ENCODE measurements at regions not wholly inside any gene's neighbourhood (a gene's known extent, or its start where the extent isn't known, plus 50 kb on each side); places are given as distances from the start of the nearest gene placed in this dataset.

DNA sequence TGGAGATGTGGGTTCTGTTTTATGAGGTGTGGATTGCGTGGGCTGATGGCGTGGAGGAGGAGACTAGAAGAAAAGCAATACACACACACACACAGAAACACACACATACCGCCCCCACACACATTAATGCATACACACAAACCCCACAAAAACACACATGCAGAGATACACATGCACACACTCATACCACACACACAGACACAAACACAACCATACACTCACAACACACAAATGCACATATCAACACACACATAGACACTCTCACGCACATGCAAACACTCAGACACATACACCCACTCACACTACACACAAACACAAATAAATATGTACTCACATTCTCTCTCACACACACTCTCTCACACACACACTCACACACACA is 75.7 kb upstream of the UBL3 start:
- no peak for DNase-seq (ENCODE audit: low read depth in 2 of 2)

GRCh38 chr13:29925457-29926097 is 75.2 kb upstream of the UBL3 start:
- DNase-seq (ENCODE audit: low read depth in 2 of 2): no peak

GRCh38 chr13:29924482-29925350 is 74.3 kb upstream of the UBL3 start:
- no peak for DNase-seq (ENCODE audit: low read depth in 2 of 2)

GRCh38 chr13:29923554-29924481 is 73.4 kb upstream of the UBL3 start:
- DNase-seq (ENCODE audit: low read depth in 2 of 2): peak; percentile 49 to 51

GRCh38 chr13:29922896-29923295 is 72.5 kb upstream of the UBL3 start:
- no peak for DNase-seq (ENCODE audit: low read depth in 2 of 2)

GRCh38 chr13:29922281-29922821 is 71.9 kb upstream of the UBL3 start:
- DNase-seq (ENCODE audit: low read depth in 2 of 2): no peak

GRCh38 chr13:29921542-29921941 is 71.1 kb upstream of the UBL3 start:
- DNase-seq (ENCODE audit: low read depth in 2 of 2): no peak

DNA sequence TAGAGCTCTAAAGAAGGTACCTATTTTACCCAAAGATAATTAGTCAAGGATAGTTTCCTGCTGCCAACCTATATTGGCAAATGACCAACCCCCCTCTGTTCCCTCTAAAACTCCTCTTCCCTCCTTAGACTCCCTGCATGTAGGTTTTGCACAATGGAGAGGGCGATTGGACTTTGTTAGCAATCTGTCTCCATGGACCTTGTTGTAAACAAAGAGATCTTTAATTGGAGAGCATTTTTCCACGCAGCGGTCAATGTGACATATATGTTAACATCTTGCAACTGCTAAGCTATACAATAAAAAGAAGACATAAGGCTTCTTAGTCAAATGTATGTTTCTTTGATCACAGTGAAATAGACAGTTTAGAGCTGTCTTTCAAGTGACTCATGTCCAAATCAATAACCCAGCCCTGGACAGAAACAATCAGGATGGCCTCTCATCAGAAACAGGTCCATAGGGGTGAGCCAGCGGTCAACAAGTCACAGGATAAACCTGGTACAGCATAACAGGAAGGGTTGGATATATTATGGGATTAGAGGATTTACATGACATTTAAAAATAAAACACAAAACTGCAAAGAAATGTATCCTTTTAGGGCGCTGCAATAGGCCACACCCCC is 69.7 kb upstream of the UBL3 start:
- no peak for DNase-seq (ENCODE audit: low read depth in 2 of 2)

DNA sequence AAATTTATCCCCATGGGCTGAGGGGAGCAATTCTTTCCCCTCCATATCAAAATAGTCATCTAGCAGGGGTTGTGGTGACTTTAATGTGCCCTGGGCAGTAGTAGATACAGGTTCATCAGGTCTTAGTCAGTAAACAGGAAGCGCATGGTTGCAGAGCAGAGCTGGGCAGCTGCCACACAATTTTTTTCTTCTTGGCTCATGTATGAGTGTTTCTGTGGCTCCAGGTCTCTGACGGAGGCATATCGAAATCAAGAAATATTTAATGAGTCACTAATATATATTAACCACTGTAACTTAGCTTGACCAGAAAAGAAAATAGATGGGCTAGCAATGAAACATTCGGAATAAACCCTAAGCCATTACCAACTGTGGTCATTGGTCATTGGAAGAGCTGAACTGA is 68.4 kb upstream of the UBL3 start:
- no peak for DNase-seq (ENCODE audit: low read depth in 2 of 2)

- DNase-seq (ENCODE audit: low read depth in 2 of 2): no peak
These were observed 67.2 kb upstream of the UBL3 start for GRCh38 chr13:29917650-29918049.

GRCh38 chr13:29914581-29914980 is 64.2 kb upstream of the UBL3 start:
- no peak for DNase-seq (ENCODE audit: low read depth in 2 of 2)

GRCh38 chr13:29911781-29912418 is 61.5 kb upstream of the UBL3 start:
- no peak for DNase-seq (ENCODE audit: low read depth in 2 of 2)

DNA sequence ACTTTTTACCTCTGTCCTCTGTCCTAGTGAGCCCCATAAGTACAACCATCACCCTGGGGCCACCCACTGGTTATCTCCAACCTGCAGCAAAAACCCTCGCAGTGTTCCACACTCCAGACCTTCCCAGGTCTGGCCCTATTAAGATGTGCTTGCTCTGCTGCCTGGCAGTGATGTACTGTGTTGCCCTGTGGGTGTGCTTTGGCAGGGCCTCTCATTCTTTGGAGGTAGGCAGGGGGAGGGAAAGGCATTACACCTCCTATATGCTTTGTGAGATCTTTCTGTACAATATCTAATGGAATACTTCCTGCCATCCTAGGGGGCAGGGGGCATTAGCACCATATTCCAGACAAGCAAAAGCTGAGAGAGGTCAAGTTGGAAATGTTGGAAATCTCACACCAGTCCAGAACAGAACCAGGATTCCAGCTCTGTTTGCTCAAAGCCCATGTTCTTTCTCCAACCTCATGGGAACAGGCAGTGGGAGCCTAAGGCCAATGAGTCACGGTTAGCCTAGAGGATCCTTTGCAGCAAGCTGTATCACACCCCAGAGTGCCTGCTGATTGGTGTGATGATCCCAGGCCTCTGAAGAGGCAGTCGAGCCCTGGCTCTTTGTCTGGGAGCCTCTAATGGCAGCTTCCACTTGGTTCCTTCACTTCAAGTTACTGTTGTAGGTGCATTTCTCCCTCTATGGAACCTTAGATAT is 59.7 kb upstream of the UBL3 start:
- DNase-seq (ENCODE audit: low read depth in 2 of 2): no peak

DNA sequence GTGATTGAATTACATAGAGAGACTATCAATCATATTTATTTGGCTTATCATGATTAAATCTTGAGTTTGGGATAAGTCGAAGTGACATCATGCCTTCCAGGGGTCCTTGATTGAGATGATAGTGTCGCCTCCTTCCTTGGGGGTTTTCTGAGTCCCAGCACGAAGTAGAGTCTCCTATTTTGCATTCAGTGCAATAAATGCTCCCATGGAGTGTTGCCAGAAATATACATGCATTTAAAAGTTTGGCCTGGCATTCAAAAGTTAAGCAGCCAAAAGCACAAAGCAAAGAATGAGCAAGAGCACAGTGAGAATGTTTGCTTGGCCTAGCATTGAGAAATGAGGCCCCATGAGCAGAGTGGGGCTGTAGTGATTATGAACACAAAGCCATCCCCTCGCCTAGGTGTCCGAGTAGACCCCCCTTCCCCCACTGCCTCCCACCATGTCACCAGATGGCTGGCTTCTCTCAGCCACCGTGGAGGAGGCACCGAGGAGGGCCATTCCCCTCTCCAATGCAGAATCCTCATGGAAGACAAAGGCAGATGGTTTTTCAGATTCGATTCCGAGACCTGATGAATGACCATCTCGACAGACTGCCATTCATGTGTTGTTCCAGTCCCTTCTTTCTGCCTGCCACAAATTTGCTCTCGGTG is 58.8 kb upstream of the UBL3 start:
- no peak for DNase-seq (ENCODE audit: low read depth in 2 of 2)

GRCh38 chr13:29908416-29909080 is 58.1 kb upstream of the UBL3 start:
- no peak for DNase-seq (ENCODE audit: low read depth in 2 of 2)

DNA sequence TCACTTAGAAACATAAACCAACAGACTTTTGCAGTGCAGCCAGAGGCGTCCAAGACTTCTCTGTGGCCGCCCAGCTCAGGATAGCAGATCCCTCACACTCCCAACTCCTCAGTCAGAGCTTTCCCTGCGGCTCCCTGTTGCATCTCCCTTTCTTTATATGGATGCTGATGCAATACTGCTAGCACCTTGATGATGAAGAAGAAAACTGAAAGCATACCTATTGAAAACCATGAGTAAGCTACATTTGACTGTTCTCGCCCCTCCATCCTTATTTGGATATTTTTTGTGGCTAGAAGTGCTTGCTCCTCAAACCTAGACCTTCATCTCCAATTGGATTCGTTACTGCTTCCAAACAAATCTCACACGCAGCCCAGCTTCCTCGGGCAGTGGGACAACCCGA is 57.3 kb upstream of the UBL3 start:
- no peak for DNase-seq (ENCODE audit: low read depth in 2 of 2)

GRCh38 chr13:29906432-29907011 is 56.1 kb upstream of the UBL3 start:
- DNase-seq (ENCODE audit: low read depth in 2 of 2): no peak

- no peak for DNase-seq (ENCODE audit: low read depth in 2 of 2)
These were observed 55.4 kb upstream of the UBL3 start for GRCh38 chr13:29905845-29906244.

DNA sequence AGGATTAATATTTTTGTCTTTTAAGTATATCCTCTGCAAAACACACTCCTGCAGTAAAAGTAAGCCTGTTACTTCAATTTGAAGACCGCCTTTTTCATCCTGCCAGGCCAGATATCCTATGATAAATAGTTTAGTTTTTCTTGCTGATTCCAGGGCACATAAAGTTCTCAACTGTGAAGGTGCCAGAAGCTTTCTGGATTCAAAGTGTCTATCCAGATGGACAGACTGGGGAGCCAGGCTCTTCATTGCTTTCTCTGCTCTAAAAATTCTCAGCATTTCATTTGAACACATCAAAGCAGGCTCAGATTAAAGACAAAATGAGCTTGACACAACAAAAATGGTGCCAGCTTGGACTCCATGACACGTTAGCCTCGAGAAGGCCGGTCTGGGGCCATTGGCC is 53.6 kb upstream of the UBL3 start:
- DNase-seq (ENCODE audit: low read depth in 2 of 2): no peak

All from stimulated activated CD4-positive, alpha-beta T cell treated with anti-CD3 and anti-CD28 coated beads, Interleukin-1b, Interleukin-23, amount 100 ng/mL, for 4 hours (primary cell).